WTC11 (cell line): ENCODE measurements at regions not wholly inside any gene's neighbourhood (a gene's known extent, or its start where the extent isn't known, plus 50 kb on each side); places are given as distances from the start of the nearest gene placed in this dataset.

Source experiments
- ATAC-seq: fragments of 200-7000 bp; cut with Tn5 transposase; 2 replicates; pipeline ENCODE4 v1.10.0; 2021; ENCODE audit warnings: mild to moderate bottlenecking, moderate library complexity
- CTCF ChIA-PET: fragments of 300-600 bp; sonication (Branson Sonifier 250); formaldehyde crosslinking; loops from one replicate; lab custom pipeline; 2021; ENCODE audit warnings: antibody characterized with exemption; lab: Charles Lee
- POLR2A ChIA-PET: fragments of 350-600 bp; sonication (Branson Sonifier 250); formaldehyde crosslinking; loops from one replicate; lab custom pipeline; 2021; ENCODE audit warnings: antibody characterized with exemption; lab: Charles Lee
- DNase-seq: peaks from one replicate; pipeline ENCODE4 v3.0.0; 2021; ENCODE audit warnings: low spot score
- H3K27ac Mint-ChIP-seq: 2 replicates; pipeline ENCODE4 v1.8.0; 2021; ENCODE audit warnings: mixed read lengths
- H3K27me3 Mint-ChIP-seq: 2 replicates; pipeline ENCODE4 v1.8.0; 2021; ENCODE audit warnings: low read depth, mild to moderate bottlenecking, moderate library complexity, mixed read lengths
- H3K36me3 Mint-ChIP-seq: 2 replicates; pipeline ENCODE4 v1.8.0; 2021; ENCODE audit warnings: mixed read lengths
- H3K4me1 Mint-ChIP-seq: 2 replicates; pipeline ENCODE4 v1.8.0; 2022; ENCODE audit warnings: mixed read lengths
- H3K4me3 Mint-ChIP-seq: 2 replicates; pipeline ENCODE4 v1.8.0; 2021; ENCODE audit warnings: mild to moderate bottlenecking, moderate library complexity, mixed read lengths
- H3K9me3 Mint-ChIP-seq: 2 replicates; pipeline ENCODE4 v1.8.0; 2021; ENCODE audit warnings: mixed read lengths
- CBFB ChIP-seq: sonication (generic); formaldehyde crosslinking; IDR thresholded peaks from 2 replicates; pipeline ENCODE4 v1.8.1; 2022; ENCODE audit warnings: mild to moderate bottlenecking, low read depth, missing genetic modification reagents
- GABPB1 ChIP-seq: sonication (generic); formaldehyde crosslinking; IDR thresholded peaks from 2 replicates; pipeline ENCODE4 v1.8.1; 2023; ENCODE audit warnings: mild to moderate bottlenecking, missing genetic modification reagents
- JUN ChIP-seq: sonication (generic); formaldehyde crosslinking; IDR thresholded peaks from 2 replicates; pipeline ENCODE4 v1.8.0; 2023; ENCODE audit warnings: mild to moderate bottlenecking, missing genetic modification reagents
- NR1H2 ChIP-seq: sonication (generic); formaldehyde crosslinking; IDR thresholded peaks from 2 replicates; pipeline ENCODE4 v1.9.0; 2021; ENCODE audit warnings: mild to moderate bottlenecking, moderate library complexity, missing genetic modification reagents
- NR3C1 ChIP-seq: sonication (generic); formaldehyde crosslinking; conservative IDR thresholded peaks from 2 replicates; pipeline ENCODE4 v1.8.1; 2023; ENCODE audit warnings: low read depth, mild to moderate bottlenecking, missing genetic modification reagents
- SMAD4 ChIP-seq: sonication (generic); formaldehyde crosslinking; IDR thresholded peaks from 2 replicates; pipeline ENCODE4 v1.8.0; 2022; ENCODE audit warnings: mild to moderate bottlenecking, missing genetic modification reagents
- SOX15 ChIP-seq: fragments of 250-450 bp; sonication (Bioruptor Pico); IDR thresholded peaks from 2 replicates; pipeline ENCODE4 v1.9.0; 2021; ENCODE audit warnings: mild to moderate bottlenecking
- ZBTB21 ChIP-seq: sonication (generic); formaldehyde crosslinking; IDR thresholded peaks from 2 replicates; pipeline ENCODE4 v1.8.1; 2023; ENCODE audit warnings: mild to moderate bottlenecking, missing genetic modification reagents, borderline replicate concordance
- ZNF317 ChIP-seq: sonication (generic); formaldehyde crosslinking; IDR thresholded peaks from 2 replicates; pipeline ENCODE4 v1.8.1; 2023; ENCODE audit warnings: low read depth, mild to moderate bottlenecking, moderate library complexity, missing genetic modification reagents, borderline replicate concordance
- ZNF416 ChIP-seq: fragments of 250-450 bp; sonication (Bioruptor Pico); IDR thresholded peaks from 2 replicates; pipeline ENCODE4 v1.9.0; 2021; ENCODE audit warnings: mild to moderate bottlenecking, inconsistent platforms
- TF ChIP-seq, protein P1 (sequence below): sonication (generic); formaldehyde crosslinking; IDR thresholded peaks from 2 replicates; pipeline ENCODE4 v1.8.1; 2022; ENCODE audit warnings: missing genetic modification reagents, borderline replicate concordance
- TF ChIP-seq, protein P2 (sequence below): sonication (generic); formaldehyde crosslinking; conservative IDR thresholded peaks from 2 replicates; pipeline ENCODE4 v1.8.1; 2022; ENCODE audit warnings: mild to moderate bottlenecking, missing genetic modification reagents
- TF ChIP-seq, protein P3 (sequence below): fragments of 250-450 bp; sonication (Bioruptor Pico); IDR thresholded peaks from 2 replicates; pipeline ENCODE4 v1.9.0; 2021; ENCODE audit warnings: mild to moderate bottlenecking
- TF ChIP-seq, protein P4 (sequence below): sonication (generic); formaldehyde crosslinking; IDR thresholded peaks from 2 replicates; pipeline ENCODE4 v1.8.0; 2023; ENCODE audit warnings: missing genetic modification reagents
- TF ChIP-seq, protein P5 (sequence below): fragments of 250-450 bp; sonication (Bioruptor Pico); IDR thresholded peaks from 2 replicates; pipeline ENCODE4 v2.1.2; 2022; ENCODE audit warnings: mild to moderate bottlenecking, moderate library complexity
- TF ChIP-seq, protein P6 (sequence below): fragments of 250-450 bp; sonication (Bioruptor Pico); IDR thresholded peaks from 2 replicates; pipeline ENCODE4 v1.9.0; 2021; ENCODE audit warnings: mild to moderate bottlenecking

DNA sequence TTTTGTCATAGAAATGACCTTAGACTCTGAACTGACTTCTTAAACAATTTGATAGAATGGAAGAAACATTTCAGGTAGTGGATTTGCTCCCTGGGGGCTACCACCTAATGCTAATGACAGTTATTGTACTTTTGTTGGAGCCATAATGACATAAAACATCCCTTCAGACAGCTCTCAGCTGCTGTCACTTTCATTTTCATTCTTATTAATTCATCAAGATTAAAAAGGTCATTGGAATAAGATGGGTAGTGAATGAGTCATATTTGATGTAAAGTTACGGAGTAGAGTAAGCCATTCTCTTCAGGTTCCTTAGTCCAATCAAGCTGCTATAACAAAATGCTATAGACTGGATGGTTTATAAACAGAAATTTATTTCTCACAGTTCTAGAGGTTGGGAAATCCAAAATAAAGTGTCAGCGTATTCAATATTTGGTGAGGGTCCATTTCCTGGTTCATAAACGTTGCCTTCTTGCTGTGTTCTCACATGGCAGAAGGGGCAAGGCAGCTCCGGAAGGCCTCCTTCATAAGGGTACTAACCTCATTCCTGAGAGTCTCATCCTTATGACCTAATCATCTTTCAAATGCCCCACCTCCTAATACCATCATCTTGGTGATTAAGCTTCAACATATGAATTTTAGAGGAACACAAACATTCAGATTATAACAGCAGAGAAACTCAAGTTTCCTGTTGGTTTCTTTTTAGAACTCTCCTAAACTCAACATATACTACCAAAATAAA, 268.5 kb downstream of the ARAP2 start (continued):
- TF ChIP-seq, protein P1, sequence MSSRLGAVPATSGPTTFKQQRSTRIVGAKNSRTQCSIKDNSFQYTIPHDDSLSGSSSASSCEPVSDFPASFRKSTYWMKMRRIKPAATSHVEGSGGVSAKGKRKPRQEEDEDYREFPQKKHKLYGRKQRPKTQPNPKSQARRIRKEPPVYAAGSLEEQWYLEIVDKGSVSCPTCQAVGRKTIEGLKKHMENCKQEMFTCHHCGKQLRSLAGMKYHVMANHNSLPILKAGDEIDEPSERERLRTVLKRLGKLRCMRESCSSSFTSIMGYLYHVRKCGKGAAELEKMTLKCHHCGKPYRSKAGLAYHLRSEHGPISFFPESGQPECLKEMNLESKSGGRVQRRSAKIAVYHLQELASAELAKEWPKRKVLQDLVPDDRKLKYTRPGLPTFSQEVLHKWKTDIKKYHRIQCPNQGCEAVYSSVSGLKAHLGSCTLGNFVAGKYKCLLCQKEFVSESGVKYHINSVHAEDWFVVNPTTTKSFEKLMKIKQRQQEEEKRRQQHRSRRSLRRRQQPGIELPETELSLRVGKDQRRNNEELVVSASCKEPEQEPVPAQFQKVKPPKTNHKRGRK (CRISPR knock-in tag) = no peak
- TF ChIP-seq JUN = no peak
- TF ChIP-seq, protein P2, sequence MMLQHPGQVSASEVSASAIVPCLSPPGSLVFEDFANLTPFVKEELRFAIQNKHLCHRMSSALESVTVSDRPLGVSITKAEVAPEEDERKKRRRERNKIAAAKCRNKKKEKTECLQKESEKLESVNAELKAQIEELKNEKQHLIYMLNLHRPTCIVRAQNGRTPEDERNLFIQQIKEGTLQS = no peak

DNA sequence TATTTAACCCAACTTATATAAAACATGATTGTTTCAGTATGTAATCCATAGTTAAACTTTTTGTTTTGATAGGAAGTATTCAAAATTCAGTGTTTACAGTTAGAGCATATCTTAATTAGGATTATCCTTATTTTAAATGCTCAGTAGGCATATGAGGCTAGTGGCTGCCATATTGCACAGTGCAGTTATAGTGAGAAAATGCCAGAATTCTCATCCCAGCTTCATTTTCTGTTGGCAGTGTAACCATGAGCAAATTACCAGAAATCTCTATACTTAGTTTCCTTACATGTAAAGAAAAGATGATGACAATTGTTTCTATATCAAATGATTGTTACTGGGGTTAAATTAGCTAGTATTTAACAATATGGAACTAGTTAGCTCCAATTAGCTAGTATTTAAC, 265.8 kb downstream of the ARAP2 start:
- Mint-ChIP-seq H3K9me3 (peaks cover 9% of the 10 kb centered on the region), H3K4me1 (no peaks in the 10 kb centered on the region), H3K27ac (no peak overlapping the region), H3K36me3 (no peaks in the 10 kb centered on the region), H3K27me3 (no peaks in the 10 kb centered on the region), H3K4me3 (no peak overlapping the region)
- POLR2A ChIA-PET = no interaction called here
- no peak for DNase-seq
- no peak for ATAC-seq
- CTCF ChIA-PET = no interaction called here
- TF ChIP-seq, protein P3, sequence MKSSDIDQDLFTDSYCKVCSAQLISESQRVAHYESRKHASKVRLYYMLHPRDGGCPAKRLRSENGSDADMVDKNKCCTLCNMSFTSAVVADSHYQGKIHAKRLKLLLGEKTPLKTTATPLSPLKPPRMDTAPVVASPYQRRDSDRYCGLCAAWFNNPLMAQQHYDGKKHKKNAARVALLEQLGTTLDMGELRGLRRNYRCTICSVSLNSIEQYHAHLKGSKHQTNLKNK = no peak
- TF ChIP-seq, protein P1 (CRISPR knock-in tag) = no peak
- TF ChIP-seq SMAD4 = no peak
- no peak for TF ChIP-seq CBFB (CRISPR knock-in tag)
- no peak for TF ChIP-seq GABPB1
- no peak for TF ChIP-seq ZNF416 (CRISPR knock-in tag)

DNA sequence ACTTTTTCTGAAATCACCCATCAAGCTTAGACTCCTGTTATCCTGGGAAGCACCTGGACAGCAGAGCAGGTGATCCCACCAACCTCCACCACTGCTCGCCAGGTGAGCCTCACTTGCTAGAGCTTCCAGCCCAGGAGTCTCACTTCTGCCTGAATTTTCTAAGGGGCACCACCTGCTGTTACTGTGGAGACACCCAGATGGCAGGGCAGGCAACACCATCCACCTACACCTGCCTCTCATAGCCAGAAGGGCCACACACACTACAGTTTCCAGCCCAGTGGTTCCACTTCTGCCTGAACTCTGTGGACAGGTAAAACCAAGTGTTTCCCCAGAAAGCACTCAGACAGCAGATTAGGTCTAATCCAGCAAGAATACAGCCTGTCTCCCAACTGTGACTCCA, 262.0 kb downstream of the ARAP2 start:
- Mint-ChIP-seq H3K27me3 (no peaks in the 10 kb centered on the region), H3K9me3 (peaks cover 9% of the 10 kb centered on the region), H3K4me1 (no peaks in the 10 kb centered on the region), H3K36me3 (no peaks in the 10 kb centered on the region), H3K27ac (no peak overlapping the region), H3K4me3 (no peak overlapping the region)
- ChIA-PET POLR2A (no interaction called here), CTCF (no interaction called here)
- DNase-seq (no peak), ATAC-seq (no peak)
- TF ChIP-seq GABPB1 (no peak), ZNF317 (no peak), ZBTB21 (CRISPR knock-in tag) (no peak), SOX15 (CRISPR knock-in tag) (no peak), NR3C1 (no peak), NR1H2 (CRISPR knock-in tag) (no peak)
- TF ChIP-seq, protein P4, sequence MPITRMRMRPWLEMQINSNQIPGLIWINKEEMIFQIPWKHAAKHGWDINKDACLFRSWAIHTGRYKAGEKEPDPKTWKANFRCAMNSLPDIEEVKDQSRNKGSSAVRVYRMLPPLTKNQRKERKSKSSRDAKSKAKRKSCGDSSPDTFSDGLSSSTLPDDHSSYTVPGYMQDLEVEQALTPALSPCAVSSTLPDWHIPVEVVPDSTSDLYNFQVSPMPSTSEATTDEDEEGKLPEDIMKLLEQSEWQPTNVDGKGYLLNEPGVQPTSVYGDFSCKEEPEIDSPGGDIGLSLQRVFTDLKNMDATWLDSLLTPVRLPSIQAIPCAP (CRISPR knock-in tag) = no peak
- TF ChIP-seq, protein P5, sequence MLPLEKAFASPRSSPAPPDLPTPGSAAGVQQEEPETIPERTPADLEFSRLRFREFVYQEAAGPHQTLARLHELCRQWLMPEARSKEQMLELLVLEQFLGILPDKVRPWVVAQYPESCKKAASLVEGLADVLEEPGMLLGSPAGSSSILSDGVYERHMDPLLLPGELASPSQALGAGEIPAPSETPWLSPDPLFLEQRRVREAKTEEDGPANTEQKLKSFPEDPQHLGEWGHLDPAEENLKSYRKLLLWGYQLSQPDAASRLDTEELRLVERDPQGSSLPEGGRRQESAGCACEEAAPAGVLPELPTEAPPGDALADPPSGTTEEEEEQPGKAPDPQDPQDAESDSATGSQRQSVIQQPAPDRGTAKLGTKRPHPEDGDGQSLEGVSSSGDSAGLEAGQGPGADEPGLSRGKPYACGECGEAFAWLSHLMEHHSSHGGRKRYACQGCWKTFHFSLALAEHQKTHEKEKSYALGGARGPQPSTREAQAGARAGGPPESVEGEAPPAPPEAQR (CRISPR knock-in tag) = no peak
- TF ChIP-seq, protein P2 = no peak
- TF ChIP-seq, protein P6, sequence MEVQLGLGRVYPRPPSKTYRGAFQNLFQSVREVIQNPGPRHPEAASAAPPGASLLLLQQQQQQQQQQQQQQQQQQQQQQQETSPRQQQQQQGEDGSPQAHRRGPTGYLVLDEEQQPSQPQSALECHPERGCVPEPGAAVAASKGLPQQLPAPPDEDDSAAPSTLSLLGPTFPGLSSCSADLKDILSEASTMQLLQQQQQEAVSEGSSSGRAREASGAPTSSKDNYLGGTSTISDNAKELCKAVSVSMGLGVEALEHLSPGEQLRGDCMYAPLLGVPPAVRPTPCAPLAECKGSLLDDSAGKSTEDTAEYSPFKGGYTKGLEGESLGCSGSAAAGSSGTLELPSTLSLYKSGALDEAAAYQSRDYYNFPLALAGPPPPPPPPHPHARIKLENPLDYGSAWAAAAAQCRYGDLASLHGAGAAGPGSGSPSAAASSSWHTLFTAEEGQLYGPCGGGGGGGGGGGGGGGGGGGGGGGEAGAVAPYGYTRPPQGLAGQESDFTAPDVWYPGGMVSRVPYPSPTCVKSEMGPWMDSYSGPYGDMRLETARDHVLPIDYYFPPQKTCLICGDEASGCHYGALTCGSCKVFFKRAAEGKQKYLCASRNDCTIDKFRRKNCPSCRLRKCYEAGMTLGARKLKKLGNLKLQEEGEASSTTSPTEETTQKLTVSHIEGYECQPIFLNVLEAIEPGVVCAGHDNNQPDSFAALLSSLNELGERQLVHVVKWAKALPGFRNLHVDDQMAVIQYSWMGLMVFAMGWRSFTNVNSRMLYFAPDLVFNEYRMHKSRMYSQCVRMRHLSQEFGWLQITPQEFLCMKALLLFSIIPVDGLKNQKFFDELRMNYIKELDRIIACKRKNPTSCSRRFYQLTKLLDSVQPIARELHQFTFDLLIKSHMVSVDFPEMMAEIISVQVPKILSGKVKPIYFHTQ (CRISPR knock-in tag) = no peak
